Stimulated activated CD8-positive, alpha-beta memory T cell treated with anti-CD3 and anti-CD28 coated beads, Interleukin-15, amount 100 ng/mL, for 1 hour (primary cell): ENCODE measurements at regions not wholly inside any gene's neighbourhood (a gene's known extent, or its start where the extent isn't known, plus 50 kb on each side); places are given as distances from the start of the nearest gene placed in this dataset.
A peak's percentile ranks its signal among the peaks of the same experiment; 100 is the strongest.

Source experiments
- DNase-seq: peaks from one replicate; pipeline ENCODE4 v3.0.0-alpha.2; 2020; ENCODE audit warnings: low read depth

DNA sequence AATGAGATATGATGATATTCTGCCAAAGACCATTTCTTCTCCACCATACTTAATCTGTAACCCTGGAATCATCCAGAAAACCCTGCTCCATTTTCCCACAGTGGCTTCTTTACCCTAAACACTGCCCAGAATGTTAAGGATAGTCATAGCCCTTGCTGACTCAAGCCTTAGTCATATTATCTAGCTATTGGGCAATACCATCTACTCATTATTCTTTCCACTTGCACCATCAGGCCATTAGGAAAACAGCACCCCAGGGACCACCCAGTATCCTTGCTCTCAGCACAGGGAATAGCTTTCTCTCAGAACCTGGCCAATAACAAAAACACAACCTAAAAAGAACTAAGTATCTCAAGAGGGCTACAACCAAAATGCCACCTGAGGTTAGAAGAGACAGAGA, 445.7 kb upstream of the SLC14A2 start:
- no peak for DNase-seq

- no peak for DNase-seq
These were observed 443.5 kb upstream of the SLC14A2 start for GRCh38 chr18:45171679-45172191.

GRCh38 chr18:45173327-45173726, 441.9 kb upstream of the SLC14A2 start:
- no peak for DNase-seq

GRCh38 chr18:45173799-45174519, 441.3 kb upstream of the SLC14A2 start:
- DNase-seq = no peak

GRCh38 chr18:45174629-45175136, 440.6 kb upstream of the SLC14A2 start:
- no peak for DNase-seq

GRCh38 chr18:45175511-45175910, 439.8 kb upstream of the SLC14A2 start:
- DNase-seq = no peak

GRCh38 chr18:45186832-45187231, 428.4 kb upstream of the SLC14A2 start:
- no peak for DNase-seq

- no peak for DNase-seq
These were observed 423.5 kb upstream of the SLC14A2 start for GRCh38 chr18:45191795-45192194.

DNA sequence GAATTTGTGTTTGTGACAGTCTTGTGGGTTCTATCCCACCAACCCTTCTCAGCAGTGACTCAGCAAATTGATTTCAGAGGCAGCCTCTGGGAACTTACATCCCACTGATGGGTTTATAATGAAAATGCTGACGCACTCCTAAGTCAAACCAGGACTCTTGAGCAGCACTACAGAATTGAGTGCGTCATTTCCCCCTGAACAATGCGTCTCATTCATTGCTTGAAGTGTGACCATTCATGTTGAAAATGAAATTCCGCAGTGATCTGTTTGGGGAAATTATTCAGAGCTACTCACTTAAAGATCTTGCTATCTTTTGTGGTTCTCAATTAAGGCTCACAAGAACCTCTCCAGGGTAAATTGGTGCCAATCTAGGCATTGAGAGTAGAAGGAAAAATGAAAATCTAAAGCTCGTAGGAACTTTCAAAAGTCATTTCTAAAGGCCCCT, 417.7 kb upstream of the SLC14A2 start:
- DNase-seq = no peak

DNA sequence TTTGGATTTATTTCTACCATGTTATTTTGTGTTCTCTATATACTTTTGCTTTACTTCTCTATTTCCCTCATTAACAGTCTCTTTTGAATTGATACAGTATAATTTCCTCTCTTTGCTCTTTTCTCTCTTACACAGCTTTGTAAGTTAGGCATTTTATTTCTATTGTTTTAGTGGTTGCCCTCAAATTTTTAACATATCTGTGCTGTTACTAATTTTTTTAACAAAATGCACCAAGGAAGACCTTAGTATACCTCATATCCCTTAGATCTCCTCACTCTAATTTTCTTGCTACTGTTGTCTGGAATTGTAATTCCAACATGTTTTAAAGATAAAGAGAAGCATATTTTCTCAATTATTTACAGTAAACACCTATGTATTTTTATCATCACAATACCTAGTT, 416.8 kb upstream of the SLC14A2 start:
- no peak for DNase-seq

DNA sequence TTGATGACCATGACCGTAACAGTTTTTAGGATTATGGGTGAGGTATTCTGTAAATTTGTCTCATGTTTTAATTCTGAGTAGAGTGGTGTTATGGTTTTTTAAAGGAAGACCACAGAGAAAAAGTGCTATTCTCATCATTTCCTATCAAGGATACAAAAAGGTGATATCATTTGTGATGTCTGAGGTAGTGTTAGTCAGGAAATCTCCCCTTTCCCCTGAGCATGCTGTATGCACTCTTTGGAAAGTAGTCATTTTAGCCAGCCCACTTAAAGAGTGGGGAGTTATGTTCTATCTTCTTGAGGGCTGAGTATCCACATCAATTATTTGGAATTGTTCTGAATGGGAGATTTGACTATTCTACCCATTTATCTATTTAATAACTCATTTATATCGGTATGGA, 414.2 kb upstream of the SLC14A2 start:
- no peak for DNase-seq

GRCh38 chr18:45201489-45201888, 413.8 kb upstream of the SLC14A2 start:
- DNase-seq = no peak

DNA sequence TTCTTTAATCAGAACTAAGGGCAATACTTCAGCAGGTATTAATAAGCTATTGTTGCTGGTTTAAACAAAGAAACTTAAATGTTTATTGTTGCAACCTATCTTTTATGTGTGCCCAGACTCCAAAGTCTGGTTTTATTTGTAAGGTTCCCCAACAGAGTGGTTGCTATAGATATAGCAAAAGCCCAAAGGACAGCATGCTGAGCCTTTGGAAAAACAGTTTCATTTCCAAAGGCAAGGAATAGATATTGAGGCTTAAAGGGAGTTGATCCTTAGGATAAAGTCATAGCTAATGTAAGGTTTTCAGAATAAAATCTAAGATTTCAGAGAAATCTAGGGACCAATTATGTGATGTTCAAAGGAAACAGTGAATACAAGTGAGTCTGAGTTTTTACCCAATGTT, 413.2 kb upstream of the SLC14A2 start:
- no peak for DNase-seq

GRCh38 chr18:45203677-45204076, 411.6 kb upstream of the SLC14A2 start:
- DNase-seq = no peak

- DNase-seq = no peak
These were observed 407.9 kb upstream of the SLC14A2 start for GRCh38 chr18:45207328-45207727.

DNA sequence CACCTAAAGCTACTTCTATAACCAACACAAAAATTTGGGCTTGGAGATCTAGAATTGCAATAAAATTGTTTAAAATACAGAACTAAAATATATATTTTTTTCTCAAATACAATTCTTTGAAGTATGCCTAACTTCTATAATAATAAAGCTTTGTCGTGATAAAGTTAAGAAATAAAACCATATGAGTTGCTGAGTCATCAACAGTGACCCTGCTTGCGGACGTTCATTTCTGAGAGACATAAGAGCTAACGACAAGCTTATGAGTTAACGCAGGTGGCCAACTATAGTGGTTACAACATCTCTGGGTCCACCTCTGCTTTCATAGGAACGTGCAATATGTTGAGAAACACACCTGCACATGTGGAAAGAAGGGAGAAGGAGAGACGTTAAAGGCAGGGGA, 407.1 kb upstream of the SLC14A2 start:
- DNase-seq = no peak

- peak; percentile 46 for DNase-seq
These were observed 402.9 kb upstream of the SLC14A2 start for GRCh38 chr18:45212181-45213039.

GRCh38 chr18:45213040-45213333, 402.3 kb upstream of the SLC14A2 start:
- no peak for DNase-seq

DNA sequence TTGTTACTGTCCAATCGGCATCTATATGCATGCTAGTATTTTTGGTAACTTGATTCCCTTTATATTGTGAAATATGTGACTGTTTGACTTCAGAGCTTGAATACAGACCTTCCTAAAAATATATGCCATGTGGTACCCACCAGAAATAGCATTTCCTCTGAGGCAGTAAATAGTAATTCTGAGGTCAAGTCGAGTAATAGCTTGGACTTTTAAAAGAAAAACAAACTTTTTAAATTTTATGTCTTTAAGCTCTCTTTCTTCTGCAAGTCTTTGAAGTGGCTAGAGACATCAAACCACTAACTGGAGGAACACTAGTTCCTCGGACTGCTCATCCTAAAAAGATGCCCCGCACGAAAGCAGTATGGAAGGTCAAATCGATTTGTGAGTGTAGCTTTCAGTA, 396.8 kb upstream of the SLC14A2 start:
- DNase-seq = no peak

GRCh38 chr18:45221363-45221762, 393.9 kb upstream of the SLC14A2 start:
- no peak for DNase-seq

DNA sequence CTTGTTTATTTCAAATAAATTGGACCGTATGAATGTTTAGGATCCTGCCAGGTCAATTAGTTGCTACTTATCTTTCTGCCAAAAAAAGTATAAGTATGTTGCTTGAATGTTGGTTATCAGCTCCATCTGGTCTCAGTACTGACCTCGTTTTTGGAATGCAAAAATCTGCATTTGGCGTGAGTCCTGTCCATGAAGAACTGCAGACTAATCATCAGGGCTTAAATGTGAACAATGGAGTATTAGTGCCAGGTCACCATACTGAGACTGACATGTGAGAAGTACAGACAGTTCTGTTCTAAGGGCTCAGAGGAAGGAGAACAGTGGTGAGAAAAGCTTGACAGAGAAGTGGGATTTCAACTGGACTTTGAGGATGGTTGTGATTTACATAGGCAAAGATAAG, 393.1 kb upstream of the SLC14A2 start:
- DNase-seq = no peak

GRCh38 chr18:45227001-45227742, 388.1 kb upstream of the SLC14A2 start:
- no peak for DNase-seq
